HG03460 (cell line): ENCODE measurements at regions not wholly inside any gene's neighbourhood (a gene's known extent, or its start where the extent isn't known, plus 50 kb on each side); places are given as distances from the start of the nearest gene placed in this dataset.
"Not testable (repeated sequence)": the region's sequence is repeated elsewhere in the genome, so short reads cannot be mapped to it uniquely, and the experiment has no call there.

Experiments used
- ATAC-seq: cut with Tn5 transposase; IDR thresholded peaks from one replicate; pipeline ENCODE4 v1.9.1; 2021; ENCODE audit not compliant: unreplicated experiment

GRCh38 chr15:79738143-79738542 is 158.7 kb downstream of the MTHFS start:
- no peak for ATAC-seq

- no peak for ATAC-seq
Measured at GRCh38 chr15:79740561-79740960, 156.3 kb downstream of the MTHFS start.

GRCh38 chr15:79743032-79743431 is 153.8 kb downstream of the MTHFS start:
- ATAC-seq = no peak

- not testable (repeated sequence) for ATAC-seq
Measured at GRCh38 chr15:79744485-79744884, 152.3 kb downstream of the MTHFS start.

GRCh38 chr15:79756365-79756764 is 140.4 kb downstream of the MTHFS start:
- no peak for ATAC-seq

- ATAC-seq = no peak
Measured at GRCh38 chr15:79765081-79765480, 131.7 kb downstream of the MTHFS start.

GRCh38 chr15:79769069-79769481 is 127.7 kb downstream of the MTHFS start:
- no peak for ATAC-seq

GRCh38 chr15:79769933-79770759 is 126.7 kb downstream of the MTHFS start:
- no peak for ATAC-seq

GRCh38 chr15:79773128-79773527 is 123.7 kb downstream of the MTHFS start:
- ATAC-seq = no peak

GRCh38 chr15:79775821-79776220 is 121.0 kb downstream of the MTHFS start:
- ATAC-seq = no peak

- ATAC-seq = no peak
Measured at GRCh38 chr15:79777916-79778315, 118.9 kb downstream of the MTHFS start.

GRCh38 chr15:79778378-79778990 is 118.3 kb downstream of the MTHFS start:
- ATAC-seq = no peak

- no peak for ATAC-seq
Measured at GRCh38 chr15:79779746-79780145, 117.1 kb downstream of the MTHFS start.

GRCh38 chr15:79782307-79782706 is 114.5 kb downstream of the MTHFS start:
- ATAC-seq = not testable (repeated sequence)
